ENCODE measurements at regions not wholly inside any gene's neighbourhood (a gene's known extent, or its start where the extent isn't known, plus 50 kb on each side); places are given as distances from the start of the nearest gene placed in this dataset.

- TF ChIP-seq CTCF (IDR thresholded peaks at IDR 0.05; ENCODE audit: low read length) (no peak), EZH2 (optimal IDR thresholded peaks at IDR 0.05; ENCODE audit: low read depth, low read length) (no peak), EZH2phosphoT487 (IDR thresholded peaks at IDR 0.05; ENCODE audit: low read length) (no peak)
Measured at GRCh38 chr1:105891308-105891707, 1165.2 kb upstream of the PRMT6 start.

All from MM.1S (cell line).